Gastrocnemius medialis (tissue), 4 donors: ENCODE measurements at regions not wholly inside any gene's neighbourhood (a gene's known extent, or its start where the extent isn't known, plus 50 kb on each side); places are given as distances from the start of the nearest gene placed in this dataset.

Experiments used
- ATAC-seq, 2 donors: fragments of 150-250 bp; one replicate each; pipeline ENCODE4 v1.9.1; 2016
- DNase-seq, 2 donors: peaks; one replicate each; pipeline ENCODE4 v3.0.0-alpha.2; 2019
- H3K27ac ChIP-seq, 4 donors: fragments of 200-600 bp; sonication (generic); 1 replicate in 1 of 4; 2 replicates in 3 of 4; pipeline ENCODE4 v1.5.1; 2016 to 2018; ENCODE audit warnings: mild to moderate bottlenecking in 2 of 4, moderate library complexity in 1 of 4
- H3K27me3 ChIP-seq, 3 donors: fragments of 200-600 bp; sonication (generic) in 2 of 3; 1 replicate in 1 of 3; 2 replicates in 2 of 3; pipeline versions ENCODE4 v1.5.1 to v1.6.0; 2016 to 2019; ENCODE audit warnings: mild to moderate bottlenecking in 1 of 3, moderate library complexity in 1 of 3
- H3K36me3 ChIP-seq, 2 donors: fragments of 200-600 bp; sonication (generic) in 1 of 2; one replicate each; pipeline ENCODE4 v1.5.1; 2017 to 2018
- H3K4me1 ChIP-seq, 2 donors: fragments of 200-600 bp; sonication (generic) in 1 of 2; one replicate each; pipeline ENCODE4 v1.5.1; 2016 to 2017; ENCODE audit warnings: mild to moderate bottlenecking in 2 of 2
- H3K4me3 ChIP-seq, 4 donors: fragments of 200-600 bp; sonication (generic) in 3 of 4; 1 replicate in 1 of 4; 2 replicates in 3 of 4; pipeline ENCODE4 v1.5.1; 2016 to 2019; ENCODE audit warnings: mild to moderate bottlenecking in 2 of 4
- H3K9me3 ChIP-seq, 3 donors: fragments of 200-600 bp; sonication (generic) in 2 of 3; 1 replicate in 1 of 3; 2 replicates in 2 of 3; pipeline ENCODE4 v1.5.1; 2016 to 2019
- CTCF ChIP-seq, 5 experiments: fragments of 450-650 bp in 3 of 5; fragments of 200-600 bp in 2 of 5; sonication (generic) in 2 of 5; IDR thresholded peaks in 4 of 5; conservative IDR thresholded peaks in 1 of 5; 1 replicate in 4 of 5; 2 replicates in 1 of 5; pipeline ENCODE4 v1.5.1; 2016 to 2019; ENCODE audit warnings: antibody characterized with exemption in 5 of 5, mild to moderate bottlenecking in 3 of 5, moderate library complexity in 3 of 5
- POLR2A ChIP-seq, 2 donors: fragments of 450-650 bp; IDR thresholded peaks; one replicate each; pipeline ENCODE4 v1.6.1; 2017; ENCODE audit warnings: antibody characterized with exemption in 2 of 2, mild to moderate bottlenecking in 2 of 2, moderate library complexity in 2 of 2
- in situ Hi-C, 4 donors: fragments of 200-750 bp; cut with MboI; loops; one replicate each; pipeline versions ENCODE4 v1.15.0 to v1.8.0; 2017; ENCODE audit warnings: low sequenced_read_pairs in 4 of 4
- intact Hi-C: fragments of 100-400 bp; cut with DNase I; formaldehyde crosslinking; loops from one replicate; pipeline ENCODE4 v1.15.1; 2023; ENCODE audit warnings: low total_unique reads

GRCh38 chr5:3793162-3793561 lies 197.5 kb downstream of the IRX1 start:
- in situ Hi-C loops = no loop called here
- H3K9me3 ChIP-seq = no peaks in the 10 kb centered on the region
- H3K4me3 ChIP-seq = no peak overlapping the region
- DNase-seq (no peak), ATAC-seq (no peak)
- no peak overlapping the region for H3K27ac ChIP-seq
- no peaks in the 10 kb centered on the region for H3K27me3 ChIP-seq
- H3K4me1 ChIP-seq = no peaks in the 10 kb centered on the region
- intact Hi-C loops = no loop called here
- H3K36me3 ChIP-seq = no peaks in the 10 kb centered on the region
- TF ChIP-seq CTCF (IDR thresholded peaks at IDR 0.05 in 4 of 5, conservative IDR thresholded peaks at IDR 0.05 in 1 of 5) = no peak
- TF ChIP-seq POLR2A (IDR thresholded peaks at IDR 0.05) = no peak

GRCh38 chr5:3794611-3795010 lies 199.0 kb downstream of the IRX1 start:
- intact Hi-C loops (no loop called here), in situ Hi-C loops (no loop called here)
- H3K4me3 ChIP-seq = no peak overlapping the region
- no peaks in the 10 kb centered on the region for H3K36me3 ChIP-seq
- ATAC-seq = no peak
- no peak overlapping the region for H3K27ac ChIP-seq
- no peaks in the 10 kb centered on the region for H3K27me3 ChIP-seq
- no peak for DNase-seq
- H3K4me1 ChIP-seq = no peaks in the 10 kb centered on the region
- TF ChIP-seq CTCF (IDR thresholded peaks at IDR 0.05 in 4 of 5, conservative IDR thresholded peaks at IDR 0.05 in 1 of 5) (no peak), POLR2A (IDR thresholded peaks at IDR 0.05) (no peak)
- H3K9me3 ChIP-seq = no peaks in the 10 kb centered on the region

GRCh38 chr5:3796736-3797135 lies 201.1 kb downstream of the IRX1 start:
- in situ Hi-C loops (no loop called here), intact Hi-C loops (no loop called here)
- H3K4me1 ChIP-seq = no peaks in the 10 kb centered on the region
- DNase-seq = no peak
- H3K27ac ChIP-seq = no peak overlapping the region
- no peaks in the 10 kb centered on the region for H3K36me3 ChIP-seq
- no peaks in the 10 kb centered on the region for H3K27me3 ChIP-seq
- no peak for ATAC-seq
- no peak overlapping the region for H3K4me3 ChIP-seq
- no peak for TF ChIP-seq POLR2A (IDR thresholded peaks at IDR 0.05)
- H3K9me3 ChIP-seq = no peaks in the 10 kb centered on the region

GRCh38 chr5:3801967-3802366 lies 206.3 kb downstream of the IRX1 start:
- no peak overlapping the region for H3K4me3 ChIP-seq
- no peaks in the 10 kb centered on the region for H3K27me3 ChIP-seq
- TF ChIP-seq POLR2A (IDR thresholded peaks at IDR 0.05) (no peak), CTCF (IDR thresholded peaks at IDR 0.05 in 4 of 5, conservative IDR thresholded peaks at IDR 0.05 in 1 of 5) (no peak)
- ATAC-seq (no peak), DNase-seq (no peak)
- in situ Hi-C loops (no loop called here), intact Hi-C loops (no loop called here)
- no peaks in the 10 kb centered on the region for H3K4me1 ChIP-seq
- no peak overlapping the region for H3K27ac ChIP-seq
- H3K36me3 ChIP-seq = no peaks in the 10 kb centered on the region
- no peaks in the 10 kb centered on the region for H3K9me3 ChIP-seq

GRCh38 chr5:3809455-3809854 lies 213.8 kb downstream of the IRX1 start:
- no peak overlapping the region for H3K27ac ChIP-seq
- H3K27me3 ChIP-seq = no peaks in the 10 kb centered on the region
- no peaks in the 10 kb centered on the region for H3K9me3 ChIP-seq
- DNase-seq (no peak), ATAC-seq (no peak)
- intact Hi-C loops = no loop called here
- in situ Hi-C loops = no loop called here
- TF ChIP-seq CTCF (IDR thresholded peaks at IDR 0.05 in 4 of 5, conservative IDR thresholded peaks at IDR 0.05 in 1 of 5) (no peak), POLR2A (IDR thresholded peaks at IDR 0.05) (no peak)
- no peaks in the 10 kb centered on the region for H3K36me3 ChIP-seq
- H3K4me3 ChIP-seq = no peak overlapping the region
- no peaks in the 10 kb centered on the region for H3K4me1 ChIP-seq
